ENCODE measurements at regions not wholly inside any gene's neighbourhood (a gene's known extent, or its start where the extent isn't known, plus 50 kb on each side); places are given as distances from the start of the nearest gene placed in this dataset.
A peak's percentile ranks its signal among the peaks of the same experiment; 100 is the strongest.

- DNase-seq, result no peak
- intact Hi-C loops (cut with DNase I), result no loop called here
These were observed 280.5 kb upstream of the TSHZ3 start for GRCh38 chr19:31629579-31630363.

GRCh38 chr19:31633014-31633413, 283.8 kb upstream of the TSHZ3 start:
- intact Hi-C loops (cut with DNase I), result no loop called here
- DNase-seq, result no peak

- DNase-seq, result no peak
- intact Hi-C loops (cut with DNase I), result no loop called here
These were observed 290.1 kb upstream of the TSHZ3 start for GRCh38 chr19:31639306-31639705.

- DNase-seq, result no peak
- intact Hi-C loops (cut with DNase I), result no loop called here
These were observed 292.4 kb upstream of the TSHZ3 start for GRCh38 chr19:31641591-31641990.

GRCh38 chr19:31648347-31648746, 299.1 kb upstream of the TSHZ3 start:
- intact Hi-C loops (cut with DNase I), result no loop called here
- no peak for DNase-seq

GRCh38 chr19:31656507-31656906, 307.3 kb upstream of the TSHZ3 start:
- intact Hi-C loops (cut with DNase I), result no loop called here
- DNase-seq, result peak in 2 of 10 donors; percentile 12 to 79

- intact Hi-C loops (cut with DNase I), result no loop called here
These were observed 310.0 kb upstream of the TSHZ3 start for GRCh38 chr19:31658993-31659896.

GRCh38 chr19:31659897-31660210, 310.6 kb upstream of the TSHZ3 start:
- no peak for DNase-seq
- intact Hi-C loops (cut with DNase I), result no loop called here

More at GRCh38 chr19:31658993-31659896, 310.0 kb upstream of the TSHZ3 start:
- DNase-seq, result no peak

- intact Hi-C loops (cut with DNase I), result no loop called here
- no peak for DNase-seq
These were observed 314.9 kb upstream of the TSHZ3 start for GRCh38 chr19:31664096-31664495.

- intact Hi-C loops (cut with DNase I), result no loop called here
- no peak for DNase-seq
These were observed 315.8 kb upstream of the TSHZ3 start for GRCh38 chr19:31664997-31665396.

GRCh38 chr19:31666126-31666525, 316.9 kb upstream of the TSHZ3 start:
- intact Hi-C loops (cut with DNase I), result no loop called here
- no peak for DNase-seq

GRCh38 chr19:31667106-31667505, 317.9 kb upstream of the TSHZ3 start:
- intact Hi-C loops (cut with DNase I), result no loop called here

GRCh38 chr19:31668921-31669320, 319.7 kb upstream of the TSHZ3 start:
- no peak for DNase-seq
- intact Hi-C loops (cut with DNase I), result no loop called here

More at GRCh38 chr19:31667106-31667505, 317.9 kb upstream of the TSHZ3 start:
- no peak for DNase-seq

- intact Hi-C loops (cut with DNase I), result no loop called here
- DNase-seq, result no peak
These were observed 321.7 kb upstream of the TSHZ3 start for GRCh38 chr19:31670931-31671330.

- no peak for DNase-seq
- intact Hi-C loops (cut with DNase I), result no loop called here
These were observed 322.3 kb upstream of the TSHZ3 start for GRCh38 chr19:31671411-31672035.

GRCh38 chr19:31674503-31675192, 325.4 kb upstream of the TSHZ3 start:
- DNase-seq, result no peak
- intact Hi-C loops (cut with DNase I), result no loop called here

- intact Hi-C loops (cut with DNase I), result no loop called here
These were observed 326.1 kb upstream of the TSHZ3 start for GRCh38 chr19:31675193-31675913.

GRCh38 chr19:31676271-31677004, 327.2 kb upstream of the TSHZ3 start:
- intact Hi-C loops (cut with DNase I), result no loop called here
- no peak for DNase-seq

More at GRCh38 chr19:31675193-31675913, 326.1 kb upstream of the TSHZ3 start:
- DNase-seq, result no peak

GRCh38 chr19:31678421-31678820, 329.2 kb upstream of the TSHZ3 start:
- intact Hi-C loops (cut with DNase I), result no loop called here
- DNase-seq, result no peak

All from posterior cingulate gyrus (tissue), 11 donors.